GM18508 (cell line): ENCODE measurements at regions not wholly inside any gene's neighbourhood (a gene's known extent, or its start where the extent isn't known, plus 50 kb on each side); places are given as distances from the start of the nearest gene placed in this dataset.
"Not testable (repeated sequence)": the region's sequence is repeated elsewhere in the genome, so short reads cannot be mapped to it uniquely, and the experiment has no call there.

Source experiments
- ATAC-seq: cut with Tn5 transposase; IDR thresholded peaks from one replicate; pipeline ENCODE4 v1.9.1; 2021; ENCODE audit warnings: moderate number of reproducible peaks; ENCODE audit not compliant: insufficient read depth, unreplicated experiment

DNA sequence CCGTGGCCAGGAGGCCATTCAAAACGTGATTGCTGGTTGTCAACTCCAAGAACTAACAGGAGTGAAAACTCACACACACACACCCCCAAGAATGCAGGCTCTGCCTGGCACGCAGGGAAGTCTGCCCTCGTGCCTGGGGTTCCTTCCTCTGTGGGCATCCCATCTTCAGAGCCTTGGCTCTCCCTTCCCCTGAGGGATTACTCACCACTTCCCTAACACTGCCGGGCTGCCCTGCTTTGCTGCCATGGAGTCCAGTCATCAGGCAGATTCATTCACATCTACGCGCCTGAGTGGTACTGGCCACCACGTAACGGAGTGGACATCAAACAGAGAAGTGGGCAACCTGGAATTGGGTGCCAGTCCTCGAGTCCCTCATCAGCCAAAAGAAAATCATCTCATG, 120.7 kb upstream of the TMEM45B start:
- no peak for ATAC-seq

DNA sequence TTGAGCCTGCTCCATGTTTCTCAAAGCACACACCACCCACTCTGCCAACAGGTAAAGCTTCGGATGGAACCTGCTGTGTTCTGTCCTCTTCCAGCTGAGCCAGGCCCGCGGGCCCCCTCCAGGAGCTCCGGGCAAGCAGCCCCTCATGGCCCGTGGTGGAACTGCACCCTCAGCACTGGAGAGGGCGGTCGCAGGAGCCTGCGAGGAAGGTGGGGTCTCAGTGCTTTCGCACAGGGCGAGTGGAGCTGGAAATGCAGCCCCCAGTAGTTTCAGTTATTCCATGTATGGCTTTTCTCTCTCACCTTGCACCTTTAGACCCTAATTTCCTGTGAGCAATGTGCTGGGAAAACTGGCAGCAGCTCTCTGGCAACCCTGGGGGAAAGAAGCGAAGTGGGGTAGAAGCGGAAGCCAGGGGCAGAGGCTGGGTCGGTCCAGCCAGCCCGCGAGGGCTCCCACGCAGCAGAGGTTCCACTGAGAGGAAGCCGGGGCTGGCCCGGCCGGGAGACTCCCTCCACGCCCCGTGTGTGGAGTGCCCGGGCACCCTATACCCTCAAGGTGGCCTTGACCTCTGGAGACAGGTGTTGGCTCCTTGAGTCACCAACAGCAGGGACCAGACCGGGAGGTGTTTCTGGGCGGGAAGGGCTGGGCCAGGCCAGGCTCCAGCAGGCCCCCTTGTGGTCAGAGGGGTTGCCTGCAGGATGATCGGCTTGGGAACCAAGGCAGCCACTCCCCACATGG, 119.9 kb upstream of the TMEM45B start:
- no peak for ATAC-seq

DNA sequence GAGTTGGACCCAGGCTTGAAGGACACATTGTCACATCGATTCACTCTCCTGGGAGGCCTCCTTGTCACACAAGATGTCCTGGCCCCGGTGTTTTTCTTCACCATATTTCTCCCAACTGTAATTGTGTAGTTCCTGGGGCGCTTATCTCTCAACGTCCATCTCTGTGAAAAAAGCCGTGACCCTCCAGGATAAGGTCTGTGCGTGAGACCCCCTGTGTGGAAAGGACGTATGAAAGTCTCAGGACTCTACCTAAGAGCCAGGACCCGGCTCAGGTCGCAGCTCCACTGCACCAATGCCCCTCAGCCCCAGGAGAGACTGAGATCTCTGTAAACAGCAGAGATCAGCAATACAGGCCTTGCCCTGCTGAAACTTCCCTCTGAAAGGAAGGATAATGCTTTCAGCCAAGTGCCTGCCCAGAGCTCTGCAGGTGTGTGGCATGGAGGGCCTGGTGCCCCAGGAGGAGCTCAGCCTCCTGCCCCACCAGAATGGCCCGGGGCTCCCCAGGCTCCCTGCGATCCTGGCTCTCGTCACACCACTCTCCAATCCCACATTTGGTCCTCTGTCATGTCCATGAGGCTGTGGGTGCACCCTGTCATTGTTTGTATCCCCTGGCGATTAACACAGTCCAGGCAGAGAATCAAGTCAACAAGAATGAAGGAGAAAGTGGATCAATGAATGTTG, 119.2 kb upstream of the TMEM45B start:
- ATAC-seq: no peak

DNA sequence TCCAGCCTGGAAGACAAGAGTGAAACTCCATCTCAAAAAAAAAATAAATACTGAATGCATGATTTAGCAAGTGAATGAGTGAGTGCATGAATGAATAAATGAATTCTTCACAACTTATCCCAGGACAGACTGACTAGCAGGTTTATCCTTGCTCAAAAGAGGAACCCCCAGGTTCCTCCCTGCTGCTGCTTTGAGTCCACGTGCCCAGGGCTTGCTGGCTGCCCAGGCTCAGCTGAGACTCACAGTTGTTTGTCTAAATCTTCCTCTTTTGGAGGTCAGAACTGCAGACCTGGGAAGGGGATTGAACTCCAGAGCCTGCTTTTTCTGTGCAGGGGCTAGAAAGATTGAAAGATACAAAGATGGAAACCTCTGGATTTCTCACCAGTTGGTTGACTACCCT, 117.4 kb upstream of the TMEM45B start:
- no peak for ATAC-seq

DNA sequence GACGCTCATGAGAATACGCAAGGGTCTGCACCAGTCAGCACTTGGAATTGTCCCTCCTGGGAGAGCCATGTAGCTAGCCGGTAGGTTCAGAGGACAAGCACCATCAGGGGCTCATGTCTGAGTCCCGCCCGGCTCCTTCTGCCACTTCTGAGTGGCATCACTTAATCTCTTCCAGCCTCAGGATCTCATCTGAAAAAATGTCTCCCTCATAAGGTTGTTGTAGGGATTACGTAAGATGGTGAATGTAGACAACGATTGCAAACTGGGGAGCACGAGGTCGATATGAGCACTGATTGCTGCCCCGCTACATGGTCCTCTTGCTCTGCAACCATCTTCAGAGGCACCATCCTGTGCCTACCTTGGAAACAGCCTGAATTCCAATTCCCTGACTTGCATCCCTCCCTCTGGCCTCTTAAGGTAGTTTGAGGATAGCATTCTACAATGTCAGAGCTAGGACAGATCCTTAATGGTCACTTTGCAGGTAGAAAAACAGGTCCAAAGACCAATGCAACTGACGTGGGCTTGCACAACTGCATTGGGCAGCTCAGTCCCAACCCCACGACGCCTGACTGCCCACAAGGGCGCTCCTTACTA, 115.8 kb upstream of the TMEM45B start:
- ATAC-seq: no peak

DNA sequence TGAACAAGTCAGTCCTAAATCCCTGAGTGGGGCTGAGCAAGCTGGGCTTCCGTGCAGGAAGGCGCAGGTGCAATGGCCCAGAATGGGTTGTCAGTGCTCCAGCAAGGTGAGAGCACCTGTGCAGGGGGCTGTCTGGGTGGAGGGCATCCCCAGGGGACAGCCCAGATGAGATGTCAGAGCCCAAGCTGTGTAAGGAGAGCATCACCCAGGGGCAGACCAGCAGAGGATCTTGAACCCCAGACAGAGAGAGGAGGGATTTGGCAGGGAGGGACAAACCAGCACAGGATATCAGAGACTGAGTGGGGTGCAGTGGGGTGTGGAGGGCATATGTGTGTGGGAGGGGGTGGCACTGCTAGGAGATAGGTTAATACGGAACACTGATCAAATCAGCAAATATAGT, 114.9 kb upstream of the TMEM45B start:
- ATAC-seq: no peak

DNA sequence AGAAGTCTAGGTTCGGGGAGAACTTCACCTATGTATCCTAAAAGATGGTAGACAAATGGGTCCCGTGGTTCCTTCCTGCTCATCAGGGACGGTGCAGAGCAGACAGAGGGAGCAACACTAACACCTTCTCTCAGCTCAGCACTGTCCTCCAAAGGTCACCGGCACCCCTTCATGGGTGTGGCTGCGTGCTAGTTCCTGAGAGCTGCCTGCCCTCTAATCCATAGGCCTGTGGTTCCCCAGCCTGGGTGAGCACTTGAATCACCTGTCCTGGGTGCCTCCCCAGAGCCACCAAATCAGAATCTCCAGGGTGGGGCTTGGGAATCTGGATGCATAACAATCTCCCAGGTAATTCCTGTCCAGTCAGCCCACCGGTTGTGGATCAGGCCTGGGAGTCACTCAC, 113.9 kb upstream of the TMEM45B start:
- no peak for ATAC-seq

DNA sequence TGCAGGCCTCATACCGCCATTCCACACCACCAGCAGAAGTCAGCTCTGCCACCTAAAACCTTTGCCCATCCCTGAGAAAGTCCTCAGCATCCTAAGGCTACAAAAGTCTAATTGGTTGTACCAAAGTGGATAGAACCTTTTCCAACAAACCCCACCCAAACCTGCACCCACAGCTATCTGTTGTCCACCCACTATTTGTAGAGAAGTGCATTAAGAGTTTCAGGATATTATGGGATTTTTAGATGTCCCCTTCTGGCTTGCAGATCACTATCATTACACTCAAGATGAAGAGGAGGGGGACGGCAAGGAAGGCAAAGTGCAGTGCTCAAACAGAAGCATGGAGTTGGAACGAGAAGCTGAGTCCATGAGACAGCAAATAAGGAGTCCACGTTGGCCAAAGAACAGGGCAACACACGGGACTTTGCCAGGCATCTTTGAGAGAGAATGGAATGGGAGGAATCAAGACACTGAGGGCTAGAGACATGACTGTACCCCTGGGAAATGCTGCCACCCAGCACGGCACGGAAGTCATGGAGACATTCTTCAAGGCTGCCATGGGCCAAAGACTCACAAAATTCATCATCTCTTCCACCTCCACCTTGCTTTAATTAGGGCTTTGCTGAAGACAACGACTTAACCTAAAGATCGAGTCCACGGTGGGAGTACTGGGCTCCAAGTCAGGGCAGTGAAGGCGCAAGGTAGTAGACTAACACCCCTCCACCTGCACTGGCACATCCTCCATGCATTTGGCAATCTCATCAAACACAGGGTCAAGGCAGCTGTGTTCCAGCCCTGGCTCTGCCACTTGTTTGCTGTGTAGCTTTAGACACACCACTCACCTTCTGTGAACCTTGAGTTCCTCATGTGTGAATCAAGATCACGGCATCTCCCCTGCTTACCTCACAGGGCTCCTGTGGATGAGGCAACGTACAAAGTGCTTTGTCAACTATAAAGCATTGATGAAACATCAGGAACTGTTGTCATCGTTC, 112.9 kb upstream of the TMEM45B start:
- ATAC-seq: no peak

DNA sequence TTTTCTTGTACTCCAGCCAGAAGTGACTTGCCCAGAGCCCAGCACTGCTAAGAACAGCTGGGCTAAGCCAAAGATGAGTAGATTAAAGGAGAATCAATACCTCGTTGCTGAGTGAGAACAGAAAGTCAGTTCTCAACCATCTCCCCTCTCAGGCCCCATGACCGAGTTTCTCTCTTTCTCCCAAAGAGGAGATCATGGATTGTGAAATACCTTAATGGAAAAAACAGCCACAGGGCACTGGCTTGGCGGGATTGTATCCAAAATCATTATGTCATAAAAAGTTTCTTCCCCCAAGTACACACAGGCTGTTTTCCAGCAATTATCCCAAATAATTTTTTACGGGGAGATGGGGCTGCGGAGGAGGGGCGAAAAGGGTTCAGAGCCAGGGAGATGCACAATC, 111.8 kb upstream of the TMEM45B start:
- no peak for ATAC-seq

DNA sequence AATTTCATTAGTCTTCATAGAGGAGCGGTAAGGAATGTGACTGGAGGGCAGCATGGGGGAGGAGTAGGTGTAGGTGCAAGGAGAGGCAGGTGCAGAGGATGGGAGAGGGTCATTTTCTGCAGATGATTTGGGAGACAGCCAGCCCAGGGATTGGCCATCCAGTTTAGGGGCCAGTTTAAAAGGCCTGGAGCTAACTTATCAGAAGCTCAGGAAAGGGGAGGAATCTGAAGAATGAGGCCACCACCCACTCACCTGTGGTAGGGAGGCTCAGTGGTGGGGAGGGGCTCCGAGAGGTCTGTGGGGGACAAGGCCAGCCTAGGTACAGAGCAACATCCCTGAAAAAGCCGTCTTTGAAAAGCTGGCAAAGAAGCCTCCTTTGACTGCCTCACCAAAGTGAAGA, 110.8 kb upstream of the TMEM45B start:
- no peak for ATAC-seq

DNA sequence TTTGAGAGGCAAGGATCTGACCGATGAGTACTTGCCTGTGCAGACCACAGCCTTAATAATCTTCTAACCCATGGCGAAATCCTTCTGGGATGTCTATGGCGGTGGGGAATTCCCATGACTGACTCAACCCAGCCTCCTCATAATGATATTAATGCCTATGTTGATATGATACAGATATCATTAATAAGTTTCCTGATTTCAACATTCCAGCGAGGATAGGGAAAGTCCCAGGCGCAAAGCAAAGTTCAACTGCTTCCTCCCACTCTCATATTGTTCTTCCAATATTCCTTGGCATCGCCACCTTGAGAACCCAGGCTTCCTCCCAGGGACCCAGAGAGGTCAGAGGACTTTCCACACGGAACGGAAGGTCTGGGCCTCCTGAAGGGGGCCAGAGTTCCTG, 110.3 kb upstream of the TMEM45B start:
- no peak for ATAC-seq

DNA sequence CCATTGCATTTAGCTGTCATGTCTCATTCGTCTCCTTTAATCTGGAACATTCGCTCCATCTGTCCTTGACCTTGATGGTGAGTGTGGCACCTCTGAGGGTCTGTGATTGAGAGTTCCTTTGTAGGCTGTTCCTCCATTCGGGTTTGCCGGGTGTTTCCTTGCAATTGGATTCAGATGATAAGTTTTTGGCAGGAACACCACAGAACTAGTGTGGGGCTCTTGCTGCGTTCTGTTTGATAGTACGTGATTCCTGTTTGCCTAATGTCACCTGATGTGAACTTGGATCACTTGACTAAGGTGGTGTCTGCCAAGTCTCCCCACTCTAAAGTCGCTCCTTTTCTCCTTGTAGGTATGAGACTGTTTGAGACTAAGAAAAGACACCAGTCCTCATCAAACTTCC, 109.7 kb upstream of the TMEM45B start:
- ATAC-seq: no peak

DNA sequence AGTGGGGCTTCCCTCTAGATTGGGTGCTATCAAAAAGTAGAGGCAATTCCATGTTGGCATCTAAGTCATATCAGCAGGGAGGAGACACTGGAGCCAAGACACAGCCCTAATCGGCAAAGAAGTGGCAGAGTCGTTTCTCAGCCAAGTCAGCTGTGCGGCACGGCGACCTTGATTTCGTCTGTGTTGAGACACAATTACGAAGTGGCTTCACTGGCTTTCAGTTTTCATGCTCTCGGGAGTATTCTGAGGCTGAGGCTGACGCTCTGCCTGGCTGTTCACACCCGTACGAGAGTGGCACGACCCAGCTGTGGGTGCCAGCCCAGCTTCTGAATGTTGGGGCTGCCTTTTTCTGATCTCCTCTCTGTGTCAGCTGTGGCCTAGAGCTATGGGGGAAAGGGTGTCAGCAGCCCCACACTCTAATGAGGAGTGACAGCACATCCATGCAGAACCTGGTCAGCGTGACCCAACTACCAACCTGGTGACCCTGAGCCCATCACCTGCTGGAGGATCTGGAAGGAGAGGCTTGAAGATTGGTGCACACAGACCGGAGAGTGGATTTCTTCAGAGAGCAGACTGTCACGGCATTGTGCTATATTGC, 105.7 kb upstream of the TMEM45B start:
- ATAC-seq: no peak

DNA sequence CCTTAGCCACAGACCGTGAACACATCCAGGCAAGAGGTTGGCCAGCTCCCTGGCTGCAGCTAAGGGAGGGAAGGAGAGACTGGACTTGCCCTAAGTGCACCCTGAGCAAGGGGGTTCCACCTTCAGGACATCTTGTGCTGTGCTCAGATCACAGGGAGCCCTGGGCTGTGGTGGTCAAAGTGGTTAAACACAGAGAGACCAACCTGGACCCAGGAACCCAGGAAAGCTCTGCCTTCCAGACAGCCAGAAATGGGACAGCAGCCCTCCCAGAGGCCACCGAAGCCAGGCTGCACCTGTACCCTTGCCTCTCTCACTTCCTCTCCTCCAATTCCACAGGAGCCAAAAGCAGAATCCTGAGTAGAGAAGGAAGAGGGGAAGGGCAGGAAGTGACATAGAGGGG, 105.2 kb upstream of the TMEM45B start:
- no peak for ATAC-seq

DNA sequence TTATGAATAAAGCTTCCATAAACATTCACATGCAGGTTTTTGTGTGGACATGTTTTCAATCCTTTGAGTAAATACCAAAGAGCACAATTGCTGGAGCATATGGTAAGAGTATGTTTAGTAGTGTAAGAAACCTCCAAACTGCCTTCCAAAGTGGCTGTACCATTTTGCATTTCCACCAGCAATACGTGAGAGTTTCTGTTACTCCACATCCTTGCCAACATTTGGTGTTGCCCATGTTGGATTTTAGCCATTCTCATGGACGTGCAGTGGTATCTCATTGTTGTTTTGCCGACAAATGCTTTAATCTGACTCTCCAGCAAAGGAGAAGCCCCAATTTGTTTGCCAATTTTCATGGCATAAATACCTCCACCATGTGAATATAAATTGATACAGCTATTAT, 103.9 kb upstream of the TMEM45B start:
- no peak for ATAC-seq

DNA sequence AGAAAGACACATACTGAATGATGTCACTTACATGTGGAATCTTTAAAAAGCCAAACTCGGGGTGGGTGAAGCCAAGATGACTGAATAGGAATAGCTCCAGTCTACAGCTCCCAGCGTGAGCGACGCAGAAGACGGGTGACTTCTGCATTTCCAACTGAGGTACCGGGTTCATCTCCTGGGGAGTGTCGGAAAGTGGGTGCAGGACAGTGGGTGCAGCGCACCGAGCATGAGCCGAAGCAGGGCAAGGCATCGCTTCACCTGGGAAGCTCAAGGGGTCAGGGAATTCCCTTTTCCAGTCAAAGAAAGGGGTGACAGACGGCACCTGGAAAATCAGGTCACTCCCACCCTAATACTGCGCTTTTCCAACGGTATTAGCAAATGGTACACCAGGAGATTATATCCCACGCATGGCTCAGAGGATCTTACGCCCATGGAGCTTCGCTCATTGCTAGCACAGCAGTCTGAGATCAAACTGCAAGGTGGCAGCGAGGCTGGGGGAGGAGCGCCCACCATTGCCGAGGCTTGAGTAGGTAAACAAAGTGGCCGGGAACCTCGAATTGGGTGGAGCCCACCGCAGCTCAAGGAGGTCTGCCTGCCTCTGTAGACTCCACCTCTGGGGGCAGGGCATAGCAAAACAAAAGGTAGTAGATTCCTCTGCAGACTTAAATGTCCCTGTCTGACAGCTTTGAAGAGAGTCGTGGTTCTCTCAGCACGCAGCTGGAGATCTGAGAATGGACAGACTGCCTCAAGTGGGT, 103.0 kb upstream of the TMEM45B start:
- ATAC-seq: not testable (repeated sequence)

DNA sequence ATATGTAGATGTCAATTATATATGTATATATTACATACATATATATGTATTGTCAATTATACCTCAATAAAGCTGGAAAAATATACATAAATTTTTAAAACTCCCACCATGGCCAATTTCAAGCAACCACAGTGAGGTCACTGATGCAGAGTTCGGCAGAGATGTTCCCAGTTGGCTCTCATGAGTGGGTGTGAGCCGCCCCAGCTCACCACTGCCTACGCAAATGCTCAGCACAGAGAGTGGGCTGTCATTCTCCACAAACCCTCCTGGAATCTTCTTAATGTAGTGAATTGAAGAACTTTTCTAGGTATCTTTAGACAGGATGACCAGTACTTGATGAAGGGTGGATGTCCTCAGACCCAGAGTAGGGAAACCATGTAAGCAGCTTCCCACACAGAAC, 96.6 kb upstream of the TMEM45B start:
- ATAC-seq: no peak

DNA sequence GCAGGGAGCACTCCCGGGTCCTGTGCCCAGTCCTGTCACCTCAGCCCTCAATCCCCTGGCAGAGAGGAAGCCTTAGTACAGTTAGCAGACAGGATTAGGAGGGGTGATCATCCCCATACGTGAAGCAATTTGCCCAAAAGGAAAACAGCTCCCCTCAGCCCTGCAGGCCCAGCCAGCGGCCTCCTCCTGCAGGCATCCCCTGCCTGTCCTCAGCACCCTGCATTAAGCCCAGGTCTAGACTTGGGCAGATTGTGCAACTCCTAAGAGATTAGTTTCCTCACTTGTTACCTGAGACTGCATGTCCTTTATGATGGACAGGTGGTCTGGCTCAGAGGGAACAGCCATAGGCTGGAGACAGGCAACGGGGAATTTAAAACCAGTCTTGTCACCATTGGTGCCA, 95.5 kb upstream of the TMEM45B start:
- ATAC-seq: no peak

DNA sequence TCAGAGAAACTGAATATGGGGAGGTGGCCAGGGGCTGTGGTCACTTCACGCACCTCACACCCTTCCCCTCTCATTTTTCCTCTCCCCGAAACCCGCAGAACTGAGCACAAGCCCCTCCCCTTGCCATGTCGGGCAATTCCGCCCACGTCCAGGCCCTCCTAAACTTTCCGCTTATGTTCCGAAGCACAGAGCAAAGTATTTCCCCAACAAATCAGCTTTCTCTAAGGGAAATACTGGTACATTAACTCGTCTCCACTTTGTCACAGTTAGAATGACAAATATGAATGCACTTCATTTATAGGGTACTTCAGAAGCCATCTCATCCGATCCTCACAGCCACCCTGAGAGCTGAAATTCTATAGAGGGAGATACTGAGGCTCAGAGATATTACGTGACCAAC, 94.7 kb upstream of the TMEM45B start:
- no peak for ATAC-seq

DNA sequence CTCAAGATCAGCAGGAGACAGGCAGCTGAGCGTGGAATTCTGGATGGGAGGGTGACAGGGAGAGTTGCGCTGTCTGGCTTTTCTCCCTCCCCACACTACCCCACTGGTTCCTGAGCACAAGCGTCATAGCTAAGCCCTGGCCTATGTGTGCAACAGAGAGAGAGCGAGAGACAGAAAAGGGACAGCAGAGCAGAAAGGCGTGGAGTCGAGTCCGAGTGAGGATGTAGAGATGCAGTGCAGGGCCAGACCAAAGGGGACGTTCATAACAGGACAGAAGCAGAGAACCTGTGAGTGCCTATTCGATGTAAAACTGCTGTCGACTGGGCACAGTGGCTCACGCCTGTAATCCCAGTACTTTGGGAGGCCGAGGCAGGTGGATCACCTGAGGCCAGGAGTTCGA, 94.0 kb upstream of the TMEM45B start:
- no peak for ATAC-seq
